Transverse colon (tissue), 3 donors: ENCODE measurements at regions not wholly inside any gene's neighbourhood (a gene's known extent, or its start where the extent isn't known, plus 50 kb on each side); places are given as distances from the start of the nearest gene placed in this dataset.

Experiments used
- CTCF ChIP-seq, 5 experiments: fragments of 200-600 bp in 3 of 5; fragments of 450-650 bp in 2 of 5; sonication (generic) in 3 of 5; IDR thresholded peaks; 1 replicate in 2 of 5; 2 replicates in 3 of 5; pipeline ENCODE4 v1.5.1; 2016 to 2017; ENCODE audit warnings: antibody characterized with exemption in 5 of 5, inconsistent platforms in 3 of 5, mild to moderate bottlenecking in 2 of 5, moderate library complexity in 1 of 5
- EP300 ChIP-seq: sonication (generic); formaldehyde crosslinking; IDR thresholded peaks from one replicate; pipeline ENCODE4 v1.6.1; 2017; ENCODE audit warnings: antibody characterized with exemption, low read depth

- TF ChIP-seq CTCF (IDR thresholded peaks at IDR 0.05) (no peak), EP300 (no peak)
Measured at GRCh38 chr4:53684136-53685130, 93.1 kb upstream of the LNX1 start.
